ENCODE measurements at regions not wholly inside any gene's neighbourhood (a gene's known extent, or its start where the extent isn't known, plus 50 kb on each side); places are given as distances from the start of the nearest gene placed in this dataset.

GRCh38 chr3:162217647-162218046, 721.0 kb downstream of the OTOL1 start:
- TF ChIP-seq, protein P1, sequence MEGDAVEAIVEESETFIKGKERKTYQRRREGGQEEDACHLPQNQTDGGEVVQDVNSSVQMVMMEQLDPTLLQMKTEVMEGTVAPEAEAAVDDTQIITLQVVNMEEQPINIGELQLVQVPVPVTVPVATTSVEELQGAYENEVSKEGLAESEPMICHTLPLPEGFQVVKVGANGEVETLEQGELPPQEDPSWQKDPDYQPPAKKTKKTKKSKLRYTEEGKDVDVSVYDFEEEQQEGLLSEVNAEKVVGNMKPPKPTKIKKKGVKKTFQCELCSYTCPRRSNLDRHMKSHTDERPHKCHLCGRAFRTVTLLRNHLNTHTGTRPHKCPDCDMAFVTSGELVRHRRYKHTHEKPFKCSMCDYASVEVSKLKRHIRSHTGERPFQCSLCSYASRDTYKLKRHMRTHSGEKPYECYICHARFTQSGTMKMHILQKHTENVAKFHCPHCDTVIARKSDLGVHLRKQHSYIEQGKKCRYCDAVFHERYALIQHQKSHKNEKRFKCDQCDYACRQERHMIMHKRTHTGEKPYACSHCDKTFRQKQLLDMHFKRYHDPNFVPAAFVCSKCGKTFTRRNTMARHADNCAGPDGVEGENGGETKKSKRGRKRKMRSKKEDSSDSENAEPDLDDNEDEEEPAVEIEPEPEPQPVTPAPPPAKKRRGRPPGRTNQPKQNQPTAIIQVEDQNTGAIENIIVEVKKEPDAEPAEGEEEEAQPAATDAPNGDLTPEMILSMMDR (conservative IDR thresholded peaks at IDR 0.05; ENCODE audit: low read depth, low read length) = no peak
- no peak for TF ChIP-seq EZH2 (IDR thresholded peaks at IDR 0.05; ENCODE audit: borderline replicate concordance, low read depth, low read length, poor library complexity, severe bottlenecking)

Measured in A673 (cell line).